Esophagus squamous epithelium (tissue), 4 donors: ENCODE measurements at regions not wholly inside any gene's neighbourhood (a gene's known extent, or its start where the extent isn't known, plus 50 kb on each side); places are given as distances from the start of the nearest gene placed in this dataset.

ENCODE experiments used
- CTCF ChIP-seq, 6 experiments: fragments of 450-650 bp in 4 of 6; fragments of 200-600 bp in 2 of 6; sonication (generic) in 2 of 6; IDR thresholded peaks; one replicate each; pipeline ENCODE4 v1.5.1; 2016 to 2019; ENCODE audit warnings: antibody characterized with exemption in 6 of 6, mild to moderate bottlenecking in 4 of 6, moderate library complexity in 4 of 6
- POLR2A ChIP-seq, 4 donors: fragments of 450-650 bp; IDR thresholded peaks; one replicate each; pipeline ENCODE4 v1.6.1; 2017; ENCODE audit warnings: antibody characterized with exemption in 4 of 4, mild to moderate bottlenecking in 4 of 4, moderate library complexity in 3 of 4

- TF ChIP-seq CTCF (IDR thresholded peaks at IDR 0.05) (no peak), POLR2A (IDR thresholded peaks at IDR 0.05) (no peak)
These were observed 113.5 kb upstream of the NDUFV2 start for GRCh38 chr18:8989017-8989416.
